Smooth muscle cell (in vitro differentiated cells): ENCODE measurements at regions not wholly inside any gene's neighbourhood (a gene's known extent, or its start where the extent isn't known, plus 50 kb on each side); places are given as distances from the start of the nearest gene placed in this dataset.

Source experiments
- DNase-seq: peaks from one replicate; lab custom pipeline; 2025; ENCODE audit not compliant: unreplicated experiment; lab: John Stamatoyannopoulos, UW
- H2AFZ ChIP-seq: fragments of 200-600 bp; sonication (generic); 2 replicates; pipeline ENCODE4 v1.6.0; 2016; ENCODE audit warnings: antibody characterized with exemption, low read depth, mild to moderate bottlenecking
- H3F3A ChIP-seq: fragments of 200-600 bp; sonication (generic); 2 replicates; pipeline ENCODE4 v1.6.0; 2017; ENCODE audit warnings: antibody characterized with exemption, low read depth
- H3K27ac ChIP-seq: fragments of 200-600 bp; sonication (generic); 2 replicates; pipeline ENCODE4 v1.5.1; 2016; ENCODE audit warnings: low read depth, mild to moderate bottlenecking
- H3K27me3 ChIP-seq: fragments of 200-600 bp; sonication (generic); 2 replicates; pipeline ENCODE4 v1.6.1; 2016; ENCODE audit warnings: low read depth, mild to moderate bottlenecking
- H3K36me3 ChIP-seq: fragments of 200-600 bp; sonication (generic); 2 replicates; pipeline ENCODE4 v1.5.1; 2016; ENCODE audit warnings: low read depth
- H3K4me1 ChIP-seq: fragments of 200-600 bp; sonication (generic); 2 replicates; pipeline ENCODE4 v1.5.1; 2016; ENCODE audit warnings: low read depth
- H3K4me2 ChIP-seq: fragments of 200-600 bp; sonication (generic); 2 replicates; pipeline ENCODE4 v1.6.0; 2016; ENCODE audit warnings: mild to moderate bottlenecking
- H3K4me3 ChIP-seq: fragments of 200-600 bp; sonication (generic); 2 replicates; pipeline ENCODE4 v1.5.1; 2016; ENCODE audit warnings: mild to moderate bottlenecking
- H3K79me2 ChIP-seq: fragments of 200-600 bp; sonication (generic); 2 replicates; pipeline ENCODE4 v1.6.0; 2016; ENCODE audit warnings: low read depth, mild to moderate bottlenecking
- H3K9ac ChIP-seq: fragments of 200-600 bp; sonication (generic); 2 replicates; pipeline ENCODE4 v1.6.0; 2016; ENCODE audit warnings: low read depth
- H3K9me3 ChIP-seq: fragments of 200-600 bp; sonication (generic); replicated peaks from 2 replicates; pipeline ENCODE4 v1.5.1; 2016; ENCODE audit warnings: low read depth
- H4K20me1 ChIP-seq: fragments of 200-600 bp; sonication (generic); 2 replicates; pipeline ENCODE4 v1.6.0; 2016; ENCODE audit warnings: low read depth
- WGBS: methylation state at CpG from one replicate; pipeline ENCODE4 v1.1.7; 2016; ENCODE audit warnings: low lambda C conversion rate; 5-methylcytosine and 5-hydroxymethylcytosine counted together
- TF ChIP-seq, protein P1 (sequence below): fragments of 200-600 bp; sonication (generic); IDR thresholded peaks from 2 replicates; pipeline ENCODE4 v1.5.1; 2017; ENCODE audit warnings: borderline replicate concordance, mild to moderate bottlenecking, antibody characterized with exemption; ENCODE audit not compliant: insufficient read depth, poor library complexity, severe bottlenecking

DNA sequence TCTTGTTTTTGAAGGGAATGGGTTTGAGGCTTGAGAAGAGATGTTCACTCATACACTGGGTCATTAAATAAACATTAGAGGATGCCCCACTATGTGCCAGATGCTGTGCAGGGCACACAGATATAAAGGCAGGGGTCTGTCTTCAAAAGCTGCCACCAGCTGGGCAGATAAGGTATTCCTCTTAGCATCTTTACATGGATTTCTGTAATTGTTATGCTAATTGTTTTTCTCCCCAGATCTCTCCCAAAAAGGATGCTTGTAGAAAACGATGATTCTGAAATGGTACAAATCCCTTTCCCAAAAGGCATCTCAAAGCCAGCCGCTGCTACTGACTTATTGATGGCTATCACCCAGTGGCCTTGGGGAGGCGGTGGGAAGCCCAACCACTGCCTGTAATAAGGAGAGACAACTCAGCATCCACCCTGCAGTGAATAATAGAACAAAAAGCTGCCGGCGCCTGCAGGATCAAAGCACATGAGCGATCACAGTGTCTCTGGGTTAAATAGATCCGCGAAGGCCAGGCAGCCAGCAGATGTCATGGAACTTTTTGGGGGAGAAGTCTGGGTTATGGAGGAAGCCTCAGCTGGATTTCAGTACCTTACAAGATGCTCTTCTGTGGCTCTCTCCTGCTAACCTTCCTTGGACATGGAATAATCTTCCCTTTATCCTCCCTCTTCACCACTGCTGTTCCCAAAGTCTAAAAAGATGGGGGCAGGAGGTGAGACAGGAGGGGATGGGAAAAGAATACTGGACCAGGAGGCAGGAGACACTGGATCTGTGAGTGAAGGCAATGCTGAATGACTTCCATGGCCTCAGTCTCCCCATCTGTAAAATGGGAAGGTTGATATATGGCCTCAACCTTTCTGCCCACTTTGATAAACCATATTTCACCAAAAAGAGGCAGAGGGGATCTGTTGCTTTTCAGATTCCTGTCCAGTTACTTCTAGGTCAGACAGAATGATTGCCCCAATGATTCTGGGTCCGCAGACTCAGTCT is 54.8 kb upstream of the CD34 start:
- no peak overlapping the region for H3K27ac ChIP-seq
- 45% methylated on average over 9 of the region's 9 CpGs for WGBS
- DNase-seq: no peak

DNA sequence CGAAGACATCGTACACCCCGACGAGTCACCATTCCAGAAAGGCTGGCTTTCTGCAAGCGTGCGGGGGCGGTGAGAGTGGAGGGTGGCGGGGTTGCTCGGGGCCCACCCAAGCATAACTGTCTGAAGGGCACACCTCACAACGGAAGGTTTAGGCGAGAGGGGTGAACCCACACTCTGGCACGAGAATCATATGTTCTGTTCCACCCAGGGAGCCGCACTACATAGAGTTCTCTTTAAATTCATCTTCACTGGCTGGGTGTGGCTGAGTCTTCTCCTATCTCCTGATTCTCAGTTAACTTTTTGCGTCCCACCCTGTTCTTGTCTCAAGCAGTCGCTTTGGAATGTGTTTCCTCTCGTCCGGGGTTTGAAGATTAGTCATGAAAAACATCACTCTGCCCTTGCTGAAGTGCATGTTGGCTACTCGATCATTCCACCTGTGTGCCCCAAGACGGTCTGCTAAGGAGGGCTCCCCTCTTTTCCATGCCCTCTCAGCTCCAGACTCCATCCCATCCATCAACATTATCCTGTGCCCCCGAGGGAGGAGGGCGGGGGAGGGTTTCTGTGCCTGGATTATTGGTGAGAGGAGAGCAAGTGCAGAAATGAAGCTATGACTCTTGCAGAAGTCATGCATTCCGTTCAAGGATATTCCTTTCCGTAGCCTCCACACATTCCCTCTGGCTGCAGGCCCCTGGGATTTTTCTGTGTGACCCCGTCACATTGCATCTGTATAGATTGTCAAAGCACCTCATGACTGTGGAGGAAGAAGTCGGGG is 53.5 kb upstream of the CD34 start:
- H3K9ac ChIP-seq: no peak overlapping the region
- H3K9me3 ChIP-seq: no peaks in the 10 kb centered on the region
- peak overlapping the region; percentile 98 for H2AFZ ChIP-seq
- no peaks in the 10 kb centered on the region for H4K20me1 ChIP-seq
- WGBS: 66% methylated on average over 25 of the region's 25 CpGs
- no peaks in the 10 kb centered on the region for H3K4me1 ChIP-seq
- peak overlapping the region; percentile 59 for H3K4me3 ChIP-seq
- TF ChIP-seq, protein P1, sequence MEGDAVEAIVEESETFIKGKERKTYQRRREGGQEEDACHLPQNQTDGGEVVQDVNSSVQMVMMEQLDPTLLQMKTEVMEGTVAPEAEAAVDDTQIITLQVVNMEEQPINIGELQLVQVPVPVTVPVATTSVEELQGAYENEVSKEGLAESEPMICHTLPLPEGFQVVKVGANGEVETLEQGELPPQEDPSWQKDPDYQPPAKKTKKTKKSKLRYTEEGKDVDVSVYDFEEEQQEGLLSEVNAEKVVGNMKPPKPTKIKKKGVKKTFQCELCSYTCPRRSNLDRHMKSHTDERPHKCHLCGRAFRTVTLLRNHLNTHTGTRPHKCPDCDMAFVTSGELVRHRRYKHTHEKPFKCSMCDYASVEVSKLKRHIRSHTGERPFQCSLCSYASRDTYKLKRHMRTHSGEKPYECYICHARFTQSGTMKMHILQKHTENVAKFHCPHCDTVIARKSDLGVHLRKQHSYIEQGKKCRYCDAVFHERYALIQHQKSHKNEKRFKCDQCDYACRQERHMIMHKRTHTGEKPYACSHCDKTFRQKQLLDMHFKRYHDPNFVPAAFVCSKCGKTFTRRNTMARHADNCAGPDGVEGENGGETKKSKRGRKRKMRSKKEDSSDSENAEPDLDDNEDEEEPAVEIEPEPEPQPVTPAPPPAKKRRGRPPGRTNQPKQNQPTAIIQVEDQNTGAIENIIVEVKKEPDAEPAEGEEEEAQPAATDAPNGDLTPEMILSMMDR: no peak
- no peak overlapping the region for H3K27ac ChIP-seq
- H3K79me2 ChIP-seq: no peaks in the 10 kb centered on the region
- H3K36me3 ChIP-seq: no peaks in the 10 kb centered on the region
- no peaks in the 10 kb centered on the region for H3F3A ChIP-seq
- peaks cover 11% of the 10 kb centered on the region for H3K27me3 ChIP-seq
- no peak for DNase-seq
- peak overlapping the region; percentile 90 for H3K4me2 ChIP-seq

More for the DNA sequence above, 54.8 kb upstream of the CD34 start:
- H3K27me3 ChIP-seq: no peaks in the 10 kb centered on the region
- no peak overlapping the region for H3K9ac ChIP-seq
- H3K36me3 ChIP-seq: no peaks in the 10 kb centered on the region
- H3F3A ChIP-seq: no peaks in the 10 kb centered on the region
- H3K4me3 ChIP-seq: no peak overlapping the region
- no peaks in the 10 kb centered on the region for H3K4me1 ChIP-seq
- no peak overlapping the region for H3K4me2 ChIP-seq
- H2AFZ ChIP-seq: no peak overlapping the region
- H3K79me2 ChIP-seq: no peaks in the 10 kb centered on the region
- no peaks in the 10 kb centered on the region for H4K20me1 ChIP-seq
- H3K9me3 ChIP-seq: no peaks in the 10 kb centered on the region
- TF ChIP-seq, protein P1: no peak

DNA sequence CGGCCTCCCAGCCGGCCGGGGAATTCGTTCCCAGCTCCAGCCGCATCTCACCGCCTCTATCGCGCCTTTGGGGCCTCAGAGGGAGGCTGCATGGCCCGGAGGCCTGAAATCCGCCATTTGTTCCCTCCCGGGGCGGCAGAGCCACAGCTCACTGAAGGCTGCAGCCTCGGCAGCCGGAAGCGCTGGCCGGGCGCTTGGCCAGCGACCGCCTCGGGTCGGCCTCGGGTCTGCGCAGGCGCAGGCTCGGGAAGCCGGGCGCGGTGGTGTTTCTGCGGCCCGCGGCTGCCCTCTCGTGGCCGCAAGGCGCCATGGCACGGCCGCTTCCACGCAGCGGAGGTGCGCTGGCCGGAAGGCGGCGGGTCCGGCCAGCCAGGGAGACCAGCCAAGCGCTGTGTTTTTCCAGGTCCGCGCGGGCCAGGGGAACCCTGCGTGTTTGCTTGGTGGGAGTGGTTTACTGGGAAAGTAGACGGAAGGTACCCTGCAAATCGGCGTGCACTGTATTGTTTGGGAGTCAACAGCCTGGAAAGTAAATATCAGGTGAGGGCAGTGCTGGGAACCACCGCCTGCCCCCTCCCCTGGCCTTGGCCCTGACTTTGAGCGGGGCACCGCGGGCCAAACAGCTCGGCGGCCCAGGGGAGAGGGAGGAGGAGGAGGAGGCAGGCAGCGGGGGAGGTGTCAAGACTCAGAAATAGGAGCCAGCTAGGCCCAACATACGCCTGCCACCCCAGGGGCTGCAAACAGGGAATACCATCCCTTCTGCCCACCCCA is 52.7 kb upstream of the CD34 start:
- H3K4me3 ChIP-seq: peak overlapping the region; percentile 59
- no peaks in the 10 kb centered on the region for H3K36me3 ChIP-seq
- DNase-seq: peak; percentile 83
- H3K9me3 ChIP-seq: no peaks in the 10 kb centered on the region
- TF ChIP-seq, protein P1: peak; percentile 99
- H4K20me1 ChIP-seq: no peaks in the 10 kb centered on the region
- H3K9ac ChIP-seq: no peak overlapping the region
- H2AFZ ChIP-seq: peak overlapping the region; percentile 98
- no peak overlapping the region for H3K27ac ChIP-seq
- WGBS: 4% methylated on average over 59 of the region's 59 CpGs
- no peaks in the 10 kb centered on the region for H3F3A ChIP-seq
- H3K27me3 ChIP-seq: peaks cover 19% of the 10 kb centered on the region
- H3K79me2 ChIP-seq: no peaks in the 10 kb centered on the region
- H3K4me2 ChIP-seq: peak overlapping the region; percentile 90
- H3K4me1 ChIP-seq: no peaks in the 10 kb centered on the region
